ENCODE measurements at regions not wholly inside any gene's neighbourhood (a gene's known extent, or its start where the extent isn't known, plus 50 kb on each side); places are given as distances from the start of the nearest gene placed in this dataset.

GRCh38 chr2:156042895-156043294, 289.6 kb downstream of the NR4A2 start:
- peaks cover 10% of the 10 kb centered on the region for H3K9me3 Mint-ChIP-seq
- H3K4me1 Mint-ChIP-seq = peaks cover 22% of the 10 kb centered on the region
- no peak for TF ChIP-seq ELF4 (CRISPR knock-in tag; IDR thresholded peaks at IDR 0.05; ENCODE audit: low read depth)
- no peak for TF ChIP-seq ATF6 (CRISPR knock-in tag; IDR thresholded peaks at IDR 0.05)
- TF ChIP-seq MXD4 (CRISPR knock-in tag; IDR thresholded peaks at IDR 0.05; ENCODE audit: borderline replicate concordance) = no peak
- no peak for TF ChIP-seq PRRX2 (CRISPR knock-in tag; IDR thresholded peaks at IDR 0.05)
- no peak for TF ChIP-seq SMAD3 (CRISPR knock-in tag; IDR thresholded peaks at IDR 0.05; ENCODE audit: borderline replicate concordance)
- TF ChIP-seq MYBL2 (CRISPR knock-in tag; IDR thresholded peaks at IDR 0.05) = no peak
- no peak for TF ChIP-seq MLX (CRISPR knock-in tag; IDR thresholded peaks at IDR 0.05)
- no peak for TF ChIP-seq ESRRA (CRISPR knock-in tag; IDR thresholded peaks at IDR 0.05; ENCODE audit: borderline replicate concordance)
- TF ChIP-seq RELA (CRISPR knock-in tag; IDR thresholded peaks at IDR 0.05; ENCODE audit: borderline replicate concordance) = no peak
- TF ChIP-seq STAT6 (CRISPR knock-in tag; conservative IDR thresholded peaks at IDR 0.05; ENCODE audit: low read depth) = no peak
- no peak for TF ChIP-seq ZSCAN18 (CRISPR knock-in tag; IDR thresholded peaks at IDR 0.05)
- no peak for TF ChIP-seq HMGXB4 (CRISPR knock-in tag; IDR thresholded peaks at IDR 0.05)
- TF ChIP-seq E2F5 (CRISPR knock-in tag; IDR thresholded peaks at IDR 0.05) = no peak
- TF ChIP-seq ZNF138 (CRISPR knock-in tag; conservative IDR thresholded peaks at IDR 0.05) = no peak
- no peak for TF ChIP-seq NR1H2 (CRISPR knock-in tag; IDR thresholded peaks at IDR 0.05)
- TF ChIP-seq ZNF263 (CRISPR knock-in tag; IDR thresholded peaks at IDR 0.05; ENCODE audit: low read depth) = no peak
- no peak for TF ChIP-seq ZNF416 (CRISPR knock-in tag; IDR thresholded peaks at IDR 0.05)
- no peak for TF ChIP-seq AFF4 (CRISPR knock-in tag; IDR thresholded peaks at IDR 0.05; ENCODE audit: borderline replicate concordance)
- H3K4me3 Mint-ChIP-seq = no peak overlapping the region
- ChIA-PET CTCF (no interaction called here), POLR2A (no interaction called here)
- no peak for ATAC-seq
- no peaks in the 10 kb centered on the region for H3K27me3 Mint-ChIP-seq (ENCODE audit: low read depth)
- H3K36me3 Mint-ChIP-seq = peaks cover 5% of the 10 kb centered on the region
- DNase-seq (ENCODE audit: low spot score) = no peak
- H3K27ac Mint-ChIP-seq = no peak overlapping the region
